ENCODE measurements at regions not wholly inside any gene's neighbourhood (a gene's known extent, or its start where the extent isn't known, plus 50 kb on each side); places are given as distances from the start of the nearest gene placed in this dataset.

- TF ChIP-seq CTCF (IDR thresholded peaks at IDR 0.05) (no peak), POLR2A (IDR thresholded peaks at IDR 0.05) (no peak)
Observed at GRCh38 chr19:14310055-14310454, 71.2 kb upstream of the ADGRE5 start.

Measured in thyroid gland (tissue), 4 donors.